ENCODE measurements at regions not wholly inside any gene's neighbourhood (a gene's known extent, or its start where the extent isn't known, plus 50 kb on each side); places are given as distances from the start of the nearest gene placed in this dataset.

DNA sequence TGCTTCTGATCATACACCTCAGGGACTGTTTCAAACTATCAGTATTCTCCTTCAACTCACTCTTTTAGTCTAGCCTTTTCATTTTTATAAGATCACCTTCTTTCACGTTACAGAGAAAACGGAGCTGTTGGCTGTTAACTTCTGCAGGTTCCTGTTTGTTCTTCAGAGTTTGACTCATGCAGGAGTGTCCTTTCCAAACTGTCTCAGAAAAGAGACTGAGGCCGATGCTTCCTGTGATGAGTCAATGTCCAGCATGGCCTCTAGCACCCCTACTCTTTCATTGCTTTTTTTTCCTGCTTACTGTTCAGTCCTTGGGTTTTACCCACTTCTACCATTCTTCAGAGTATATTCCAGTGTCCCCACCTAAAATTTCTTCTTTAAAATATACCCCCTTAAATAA lies 240.8 kb upstream of the RGPD4 start:
- no peak for DNase-seq

DNA sequence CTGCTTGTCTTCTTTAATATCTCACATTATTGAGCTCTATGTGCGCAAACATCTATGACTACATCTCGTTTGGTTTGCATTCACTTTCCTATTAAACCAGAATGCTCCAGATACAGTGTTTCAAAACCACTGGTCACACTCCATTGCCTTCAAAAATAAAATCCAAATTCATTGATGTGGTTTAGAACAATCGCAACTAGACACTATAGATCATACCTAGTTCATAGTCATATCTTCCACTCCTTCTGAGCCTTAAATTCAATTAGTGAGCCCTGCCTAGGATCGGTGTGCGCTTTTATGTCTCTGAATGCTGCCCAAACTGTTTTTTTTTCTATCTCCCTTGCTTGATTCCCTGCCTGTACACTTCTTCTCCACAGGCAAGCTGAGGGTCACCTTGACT lies 238.5 kb upstream of the RGPD4 start:
- DNase-seq: no peak

DNA sequence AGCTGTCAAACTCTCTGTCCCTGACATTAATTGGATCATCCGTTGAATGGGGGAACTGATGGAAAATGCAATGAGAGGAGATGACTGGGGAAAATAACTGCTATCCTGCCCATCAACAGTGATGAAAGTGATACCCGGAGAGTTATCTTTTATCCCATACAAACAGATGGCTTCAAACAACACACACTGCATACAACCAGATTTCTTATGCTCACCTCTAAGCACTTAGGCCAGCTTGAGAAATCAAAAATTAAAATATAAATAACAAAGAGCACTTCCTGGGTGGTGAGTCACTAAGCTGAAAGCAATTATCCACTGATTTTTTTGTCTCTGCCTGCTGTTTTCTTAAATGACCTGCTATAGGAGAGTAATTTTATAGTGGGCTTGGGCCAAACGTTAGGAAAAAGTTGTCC lies 237.6 kb upstream of the RGPD4 start:
- no peak for DNase-seq

DNA sequence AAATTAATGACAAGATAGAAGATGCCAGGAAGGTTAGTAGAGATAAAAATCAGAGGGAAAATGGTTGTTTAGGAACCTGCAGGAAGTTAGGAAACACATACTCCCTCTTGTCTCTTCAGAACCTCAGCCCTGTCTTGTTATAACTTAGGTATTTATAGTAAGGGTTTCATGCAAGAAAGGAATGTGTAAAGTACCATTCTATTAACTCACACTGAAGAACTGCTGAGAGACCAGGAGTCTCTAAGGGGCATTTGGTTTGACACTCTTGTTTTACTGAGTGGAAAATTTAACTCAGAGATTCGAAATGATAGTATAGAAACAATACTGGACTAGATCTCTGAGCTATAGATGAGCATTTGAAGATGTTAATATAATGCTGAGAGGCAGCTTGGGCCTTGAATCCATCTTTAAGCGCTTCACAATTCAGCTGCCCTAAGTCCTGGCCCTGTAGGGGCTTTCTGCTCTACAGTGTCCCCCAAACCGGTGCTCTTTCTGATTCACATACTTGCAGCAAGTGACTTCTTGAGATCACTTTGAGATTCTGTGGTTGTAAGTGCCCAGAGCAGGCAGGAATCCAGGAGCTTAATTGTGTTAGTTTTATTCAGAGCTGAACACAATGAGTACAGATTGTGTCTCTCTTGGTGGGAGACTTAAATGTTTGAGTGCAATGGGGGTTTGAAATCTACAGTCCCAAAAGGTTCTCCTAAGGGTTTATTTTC lies 235.0 kb upstream of the RGPD4 start:
- no peak for DNase-seq

DNA sequence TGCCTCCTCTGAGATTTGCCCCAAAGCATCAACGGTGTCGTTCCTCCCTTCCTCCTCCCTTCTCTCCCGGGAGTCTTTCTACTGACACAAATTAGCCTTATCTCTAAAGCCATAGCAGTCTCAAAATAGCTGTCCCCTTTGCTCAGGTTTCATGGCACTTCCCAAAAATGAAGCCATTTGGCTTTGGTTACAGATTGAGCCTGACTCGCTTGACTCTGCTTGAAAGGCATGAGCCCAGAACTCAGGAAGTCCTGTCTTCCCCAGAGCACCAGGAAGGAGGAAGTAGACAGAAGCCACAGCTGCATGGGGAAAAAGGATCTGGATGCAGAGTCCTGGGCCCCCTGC lies 234.4 kb upstream of the RGPD4 start:
- DNase-seq: no peak

DNA sequence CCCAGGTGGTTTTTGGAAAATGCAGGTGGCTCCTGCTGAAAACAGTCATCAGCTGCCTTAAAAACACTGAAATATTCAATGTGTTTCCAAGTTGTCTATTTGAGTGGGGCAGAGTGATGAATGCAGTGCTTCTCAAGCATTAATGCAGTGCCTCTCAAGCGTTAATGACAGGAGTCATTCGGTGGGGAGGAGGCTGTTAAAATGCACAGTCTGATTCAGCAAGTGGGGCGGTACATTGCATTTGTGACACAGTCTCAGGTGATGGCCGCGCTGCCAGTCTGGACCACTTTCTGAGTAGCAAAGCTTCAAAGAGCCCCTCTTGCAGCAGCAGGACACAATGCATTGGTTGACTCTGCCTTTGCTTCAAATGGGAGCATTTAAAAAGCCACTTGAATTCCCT lies 231.4 kb upstream of the RGPD4 start:
- DNase-seq: no peak

DNA sequence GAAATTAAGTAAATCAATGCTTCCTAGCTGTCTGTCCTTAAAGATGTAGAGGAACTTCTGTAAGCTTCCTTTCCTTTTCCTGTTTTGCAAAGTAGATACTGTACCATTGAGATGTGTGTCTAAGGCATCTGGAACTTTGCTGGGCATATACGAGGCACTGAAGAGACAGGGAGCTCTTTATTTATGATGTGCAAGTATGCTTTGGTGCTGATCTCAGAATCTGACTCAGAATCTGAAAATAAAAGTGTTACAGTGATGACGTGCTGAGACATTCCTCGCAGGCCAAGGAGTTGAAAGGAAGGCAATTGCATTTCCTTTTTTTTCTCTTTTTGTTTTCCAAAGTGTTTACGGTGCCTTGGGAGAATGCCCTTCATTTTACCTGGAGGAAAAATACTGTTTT lies 230.9 kb upstream of the RGPD4 start:
- DNase-seq: no peak

DNA sequence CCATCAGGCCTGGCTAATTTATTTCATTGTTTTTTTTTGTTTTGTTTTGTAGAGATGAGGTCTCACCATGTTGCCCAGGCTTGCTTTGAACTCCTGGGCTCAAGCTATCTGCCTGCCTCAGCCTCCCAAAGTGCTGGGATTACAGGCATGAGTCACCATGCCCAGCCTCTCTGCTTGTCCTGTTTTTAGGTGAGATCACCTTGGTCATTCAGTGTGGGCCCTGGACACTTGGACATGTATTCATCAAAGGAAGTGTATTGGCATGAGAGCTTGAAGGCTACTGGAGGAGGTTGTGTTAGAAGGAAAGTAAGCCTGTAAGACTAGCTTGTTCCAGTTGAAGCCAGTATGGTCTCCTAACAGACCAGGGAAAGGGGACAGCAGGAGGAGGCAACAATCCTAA lies 229.2 kb upstream of the RGPD4 start:
- DNase-seq: no peak

DNA sequence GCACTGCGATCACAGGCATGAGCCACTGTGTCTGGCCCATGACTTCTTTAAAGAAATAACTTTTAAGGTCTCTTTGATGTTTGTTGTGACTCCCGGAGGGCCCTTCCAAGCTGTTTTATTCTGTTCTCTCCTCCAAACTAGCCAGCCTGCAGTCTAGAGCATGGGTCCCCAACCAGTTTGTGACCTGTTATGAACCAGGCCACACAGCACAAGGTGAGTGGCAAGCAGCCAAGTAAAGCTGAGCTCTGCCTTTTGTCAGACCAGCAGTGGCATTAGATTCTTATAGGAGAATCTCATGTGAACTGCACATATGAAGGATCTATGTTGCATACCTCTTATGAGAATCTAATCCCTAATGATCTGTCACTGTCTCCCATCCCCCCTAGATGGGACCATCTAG lies 223.9 kb upstream of the RGPD4 start:
- no peak for DNase-seq

DNA sequence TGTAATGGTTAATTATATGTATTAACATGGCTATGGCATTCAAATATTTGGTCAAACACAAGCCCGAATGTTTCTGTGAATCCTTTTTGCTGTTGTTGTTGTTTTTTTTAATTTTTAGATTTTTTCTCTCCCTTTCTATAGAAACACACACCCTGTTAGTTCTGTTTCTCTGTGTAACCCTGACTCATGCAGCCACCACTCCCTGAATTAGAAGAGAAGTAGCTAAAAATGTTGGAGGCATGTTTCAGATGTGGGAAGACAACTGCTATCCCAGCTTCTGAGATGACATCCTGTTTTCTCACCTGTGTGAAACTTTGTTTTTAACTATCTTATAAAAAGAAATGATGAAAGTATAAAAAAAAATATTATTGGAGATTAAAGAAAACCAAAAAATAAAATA lies 219.6 kb upstream of the RGPD4 start:
- no peak for DNase-seq

DNA sequence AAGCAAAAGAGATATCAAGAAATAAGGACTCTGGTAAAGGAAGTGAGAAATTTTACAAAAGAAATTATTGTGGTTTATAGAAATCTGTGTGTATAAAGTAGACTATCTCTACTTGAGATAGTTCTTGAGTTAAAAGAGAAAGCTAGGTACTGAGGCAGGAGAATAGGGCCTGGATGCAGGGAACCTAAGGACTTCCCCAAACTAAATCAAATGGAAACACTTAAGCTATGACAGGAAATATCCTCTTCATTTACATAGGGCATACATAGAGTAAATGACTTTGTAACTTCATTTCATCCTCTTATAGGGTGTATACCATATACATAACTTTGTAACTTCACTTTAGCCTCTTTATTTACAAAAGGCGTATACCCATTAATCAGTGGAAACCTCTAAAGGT lies 219.2 kb upstream of the RGPD4 start:
- no peak for DNase-seq

DNA sequence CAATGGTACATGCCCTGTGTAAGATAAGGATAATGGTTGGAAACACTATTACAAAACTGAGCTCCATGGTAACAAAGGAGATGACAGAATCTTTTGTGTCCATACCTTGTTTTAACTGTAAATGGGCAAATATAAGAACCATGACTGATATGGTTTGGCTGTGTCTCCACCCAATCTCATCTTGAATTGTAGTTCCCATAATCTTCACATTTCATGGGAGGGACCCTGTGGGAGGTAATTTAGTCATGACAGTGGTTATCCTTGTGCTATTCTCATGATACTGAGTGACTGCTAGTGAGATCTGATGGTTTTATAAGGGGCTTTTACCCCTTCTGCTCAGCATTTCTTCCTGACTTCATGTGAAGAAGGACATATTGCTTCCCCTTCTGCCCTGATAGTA lies 211.7 kb upstream of the RGPD4 start:
- DNase-seq: no peak

DNA sequence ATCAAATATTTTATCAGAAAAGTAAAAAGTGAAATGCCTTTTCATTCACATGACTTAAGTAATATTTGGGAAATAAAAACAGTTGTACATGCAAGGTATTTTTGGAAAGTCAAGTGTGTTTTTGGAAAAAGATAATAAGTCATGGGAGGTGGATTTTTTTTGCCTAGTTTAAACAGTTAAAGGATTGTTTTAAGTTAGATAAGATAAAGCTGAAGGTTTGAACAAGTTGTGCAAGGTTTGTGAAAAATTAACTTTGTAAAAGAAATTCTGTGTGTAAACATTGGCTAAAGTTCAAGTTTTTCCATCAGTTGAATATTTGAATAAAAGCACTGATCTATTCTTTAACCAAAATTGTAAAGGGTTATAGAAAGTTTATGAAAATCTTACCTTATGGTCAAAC lies 207.9 kb upstream of the RGPD4 start:
- DNase-seq: no peak

DNA sequence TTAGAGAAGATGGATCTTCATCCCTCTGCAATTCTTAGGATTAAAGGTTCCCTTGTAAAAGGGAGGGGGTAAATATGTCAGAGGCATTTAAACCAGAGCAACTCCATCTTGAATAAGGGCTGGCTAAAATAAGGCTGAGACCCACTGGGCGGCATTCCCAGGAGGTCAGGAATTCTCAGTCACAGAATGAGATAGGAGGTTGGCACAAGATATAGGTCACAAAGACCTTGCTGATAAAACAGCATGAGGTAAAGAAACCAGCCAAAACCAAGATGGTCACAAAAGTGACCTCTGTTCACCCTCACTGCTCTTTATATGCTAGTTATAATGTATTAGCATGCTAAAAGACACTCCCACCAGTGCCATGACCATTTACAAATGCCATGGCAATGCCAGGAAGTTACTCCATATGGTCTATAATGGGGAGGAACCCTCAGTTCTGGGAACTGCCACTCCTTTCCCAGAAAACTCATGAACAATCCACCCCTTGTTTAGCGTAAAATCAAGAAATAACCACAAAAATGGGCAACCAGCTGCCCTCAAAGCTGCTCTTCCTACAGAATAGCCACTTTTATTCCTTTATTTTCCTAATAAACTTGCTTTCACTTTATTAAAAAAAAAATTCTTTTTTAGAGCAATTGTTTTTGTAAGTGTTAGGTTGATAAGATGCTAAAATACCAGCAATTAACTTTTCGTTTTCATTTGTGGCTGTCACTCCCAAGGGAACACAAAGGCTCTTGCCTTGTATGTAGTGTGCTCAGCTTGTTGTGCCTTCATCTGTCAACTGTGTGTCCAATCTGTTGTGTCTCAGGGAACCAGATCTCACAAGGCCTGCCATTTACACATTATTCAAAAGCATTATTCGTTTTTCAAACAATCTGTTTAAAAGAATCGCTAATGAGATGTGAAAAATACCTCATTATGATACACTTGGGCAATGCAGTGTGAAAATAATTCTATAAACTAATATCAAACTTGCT lies 205.2 kb upstream of the RGPD4 start:
- no peak for DNase-seq

DNA sequence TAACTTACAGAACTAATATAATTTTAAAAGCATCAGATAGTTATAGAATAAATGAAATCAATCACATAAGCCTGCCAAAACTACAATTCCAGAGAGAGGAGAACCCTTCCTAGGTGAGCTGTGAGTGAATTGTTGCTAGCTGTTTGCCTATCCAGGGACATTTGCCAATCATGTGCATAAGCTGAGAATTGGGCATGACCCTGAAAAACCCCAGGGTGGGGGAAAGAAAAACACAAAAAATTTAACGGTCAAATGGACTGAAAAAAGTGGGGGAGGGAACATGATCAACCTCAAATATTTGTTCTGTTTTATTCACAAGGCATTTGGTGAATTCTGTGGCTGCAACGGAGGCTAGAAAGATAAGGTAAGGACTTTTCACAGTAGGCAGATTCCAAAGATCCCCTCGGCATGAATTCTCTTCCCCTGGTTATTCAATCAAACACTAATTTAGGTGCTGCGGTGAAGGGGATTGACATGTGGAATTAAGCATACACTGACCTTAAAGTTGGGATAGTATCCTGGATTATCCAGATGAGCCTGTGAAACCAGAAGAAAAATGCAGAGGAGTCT lies 203.9 kb upstream of the RGPD4 start:
- DNase-seq: no peak

DNA sequence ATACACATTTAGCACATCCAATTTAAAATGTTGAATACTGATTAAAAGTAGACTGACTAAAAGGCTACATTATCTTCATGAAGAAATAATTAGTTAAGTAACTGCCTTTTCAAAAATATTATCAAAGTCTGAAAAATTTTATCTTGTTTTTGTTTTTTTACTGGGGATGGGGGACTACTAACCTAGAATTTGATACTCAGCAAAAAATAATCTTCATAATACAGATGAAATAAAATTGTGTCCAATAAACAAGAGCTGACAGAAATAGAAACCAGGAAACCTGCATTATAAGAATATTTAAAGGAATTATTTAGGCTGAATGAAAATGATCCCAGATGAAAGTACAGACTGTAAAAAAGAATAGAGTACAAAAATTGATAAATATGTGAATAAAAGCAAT lies 200.7 kb upstream of the RGPD4 start:
- no peak for DNase-seq

DNA sequence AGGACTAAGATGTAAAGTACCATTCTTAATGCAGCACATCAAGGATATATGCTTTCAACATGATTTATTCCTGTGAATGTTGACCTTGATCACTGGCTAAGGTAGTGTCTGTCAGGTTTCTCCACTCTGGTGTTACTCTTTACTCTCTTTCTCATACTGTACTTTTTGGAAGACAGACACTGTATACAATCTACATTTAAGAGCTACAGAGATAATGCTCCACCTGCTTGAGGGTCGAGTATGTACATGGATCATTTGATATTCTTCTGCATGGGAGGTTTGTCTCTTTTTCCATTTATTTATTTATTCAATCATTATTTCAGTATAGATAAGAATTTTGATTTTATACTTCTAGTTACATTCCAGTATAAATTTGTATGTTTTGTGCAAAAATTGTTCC lies 199.5 kb upstream of the RGPD4 start:
- DNase-seq: no peak

DNA sequence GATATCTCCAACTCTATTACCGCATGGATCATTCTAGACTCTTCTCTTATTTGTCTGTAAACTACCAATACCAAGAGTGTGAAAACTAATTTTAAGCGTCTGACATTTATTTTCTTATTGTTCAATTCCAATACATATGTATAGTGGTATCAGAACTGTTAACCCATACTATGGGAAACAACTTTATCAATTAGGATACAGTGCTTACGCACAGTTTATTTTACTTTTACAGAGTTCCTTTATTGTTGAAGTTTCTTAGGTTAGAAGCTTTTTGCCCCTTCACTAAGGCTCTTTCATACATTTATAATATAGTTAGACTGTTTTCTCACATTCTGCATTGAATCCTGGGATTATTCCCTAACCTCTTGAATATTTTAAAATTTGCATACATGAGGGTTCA lies 198.8 kb upstream of the RGPD4 start:
- no peak for DNase-seq

DNA sequence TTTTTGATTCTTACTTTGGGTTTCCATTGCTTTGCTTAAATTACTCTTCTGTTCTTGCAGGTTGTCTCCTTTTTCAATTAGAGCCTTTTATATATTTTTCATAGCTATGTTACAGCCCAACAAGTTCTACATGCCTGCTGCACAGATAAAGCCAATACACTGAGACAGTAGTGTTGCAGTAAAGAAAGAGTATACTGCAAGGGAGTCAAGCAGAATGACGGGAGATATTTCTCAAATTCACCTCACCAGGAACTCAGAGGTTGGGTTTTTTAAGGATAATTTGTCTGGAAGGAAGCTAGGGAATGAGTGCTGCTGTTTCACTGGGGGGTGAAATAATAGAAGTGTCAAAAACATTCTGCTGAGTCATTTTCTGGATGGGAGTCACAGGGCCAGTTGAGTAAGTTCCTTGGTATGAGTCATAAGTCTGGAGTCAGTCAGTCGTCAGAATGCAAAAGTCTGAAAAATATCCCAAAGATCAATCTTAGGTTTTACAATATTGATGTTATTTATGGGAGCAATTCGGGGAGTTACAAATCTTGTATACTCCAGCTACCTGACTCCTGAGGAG lies 193.0 kb upstream of the RGPD4 start:
- DNase-seq: no peak

DNA sequence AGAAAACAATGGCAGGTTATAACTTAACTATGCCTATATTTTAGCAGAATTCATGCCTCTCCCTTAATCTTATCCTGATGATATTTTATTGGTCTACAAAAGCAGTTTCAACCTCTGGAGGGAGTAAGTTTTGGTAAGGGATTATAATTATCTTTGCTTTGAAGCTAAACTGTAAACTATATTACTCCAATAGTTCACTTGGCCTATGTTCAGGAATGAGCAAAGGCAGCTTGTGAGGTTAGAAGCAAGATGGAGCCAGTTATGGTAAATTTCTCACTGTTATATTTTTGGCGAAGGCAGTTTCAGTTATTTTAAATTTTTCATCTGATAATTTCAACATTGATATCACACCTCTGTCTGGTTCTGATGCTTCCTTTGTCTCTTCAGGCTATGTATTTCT lies 192.5 kb upstream of the RGPD4 start:
- no peak for DNase-seq

DNA sequence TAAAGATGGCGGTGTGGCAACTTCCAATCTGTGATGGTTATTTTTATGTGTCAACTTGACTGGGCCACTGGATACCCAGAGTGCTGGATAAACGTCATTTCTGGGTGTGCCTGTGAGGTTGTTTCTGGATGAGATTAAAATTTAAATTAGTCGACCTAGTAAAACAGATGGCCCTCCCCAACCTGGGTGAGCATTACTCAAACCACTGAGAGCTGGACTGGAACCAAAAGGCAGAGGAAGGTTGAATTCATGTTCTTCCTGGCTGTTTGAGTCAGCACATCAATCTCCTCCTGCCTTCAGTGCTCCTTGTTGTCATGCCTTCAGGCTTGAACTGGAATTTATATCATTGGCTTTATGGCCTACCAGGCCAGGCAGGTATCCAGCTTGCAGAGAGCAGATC lies 190.8 kb upstream of the RGPD4 start:
- no peak for DNase-seq

DNA sequence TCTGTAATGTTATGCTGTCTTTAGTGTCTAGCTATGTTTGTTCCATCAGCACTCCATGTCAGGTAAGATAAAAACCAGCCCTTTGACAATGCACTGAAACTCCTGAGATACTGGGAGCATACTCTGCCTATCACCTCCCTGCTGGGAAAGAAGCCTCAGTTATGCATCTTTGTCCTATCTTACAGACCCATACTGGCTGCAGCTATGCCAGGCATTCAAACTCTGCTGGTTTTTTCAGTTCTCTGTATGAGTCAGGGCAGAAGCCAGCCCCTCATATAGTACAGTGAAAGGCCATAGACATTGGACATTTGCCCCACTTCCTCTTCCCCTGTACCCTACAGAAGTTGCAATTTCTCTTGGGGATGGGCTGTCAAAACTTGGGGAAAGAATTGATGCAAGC lies 181.1 kb upstream of the RGPD4 start:
- DNase-seq: no peak

DNA sequence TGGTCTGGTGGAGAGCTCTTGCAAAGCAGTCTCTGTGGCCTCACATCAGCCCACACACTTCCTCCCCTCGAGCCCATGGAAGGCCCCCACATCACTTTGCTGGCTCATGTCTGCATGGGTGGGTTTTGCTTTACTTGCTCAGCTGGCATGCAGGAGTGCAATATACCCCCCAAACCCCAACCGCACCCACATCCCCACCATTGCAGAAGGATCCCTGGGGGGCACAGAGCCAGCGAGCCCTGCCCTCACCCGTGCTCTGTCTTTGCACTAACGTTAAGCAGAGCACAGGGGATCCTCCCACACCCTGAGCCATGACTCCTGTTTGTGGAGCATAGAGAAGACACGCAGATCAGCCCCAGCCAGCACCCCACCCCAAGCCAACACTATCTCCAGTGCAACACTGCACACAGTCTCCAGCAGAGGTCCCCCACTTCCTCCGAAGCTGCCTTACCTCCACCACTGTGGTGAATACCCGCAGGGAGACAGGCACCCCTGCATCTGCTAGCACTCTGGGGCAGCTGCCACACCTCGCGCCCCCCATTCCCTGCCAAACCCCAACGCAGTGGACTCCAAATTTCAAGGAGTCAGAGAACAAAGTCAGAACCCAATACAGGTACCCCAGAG lies 177.8 kb upstream of the RGPD4 start:
- no peak for DNase-seq
